Neuronal stem cell (in vitro differentiated cells): ENCODE measurements at regions not wholly inside any gene's neighbourhood (a gene's known extent, or its start where the extent isn't known, plus 50 kb on each side); places are given as distances from the start of the nearest gene placed in this dataset.
A peak's percentile ranks its signal among the peaks of the same experiment; 100 is the strongest.

Source experiments
- DNase-seq: peaks from one replicate; pipeline ENCODE4 v3.0.0-alpha.2; 2013; ENCODE audit warnings: low spot score
- H2AFZ ChIP-seq: one replicate; pipeline ENCODE4 v1.6.1; 2013; ENCODE audit warnings: mild to moderate bottlenecking, low read length, inconsistent platforms
- H2AK5ac ChIP-seq: 2 replicates; pipeline ENCODE4 v1.6.1; 2013; ENCODE audit warnings: low read depth, mild to moderate bottlenecking, inconsistent platforms, low read length, moderate library complexity, mixed read lengths
- H2BK120ac ChIP-seq: 2 replicates; pipeline ENCODE4 v1.6.1; 2013; ENCODE audit warnings: low read depth, mild to moderate bottlenecking, inconsistent platforms, low read length, moderate library complexity, mixed read lengths
- H2BK12ac ChIP-seq: one replicate; pipeline ENCODE4 v1.6.1; 2013; ENCODE audit warnings: low read length, inconsistent platforms
- H2BK15ac ChIP-seq: 2 replicates; pipeline ENCODE4 v1.6.1; 2013; ENCODE audit warnings: mild to moderate bottlenecking, low read length, inconsistent platforms, mixed read lengths
- H2BK5ac ChIP-seq: one replicate; pipeline ENCODE4 v1.6.1; 2013; ENCODE audit warnings: inconsistent platforms, mild to moderate bottlenecking, low read length, moderate library complexity
- H3K14ac ChIP-seq: one replicate; pipeline ENCODE4 v1.6.1; 2013; ENCODE audit warnings: low read length, inconsistent platforms
- H3K18ac ChIP-seq: 2 replicates; pipeline ENCODE4 v1.6.1; 2013; ENCODE audit warnings: low read length, inconsistent platforms
- H3K23ac ChIP-seq: 2 replicates; pipeline ENCODE4 v1.6.1; 2013; ENCODE audit warnings: low read depth, mild to moderate bottlenecking, mixed read lengths, low read length, inconsistent platforms; ENCODE audit not compliant: poor library complexity
- H3K27ac ChIP-seq: replicated peaks from 3 replicates; pipeline ENCODE4 v1.5.1; 2013; ENCODE audit warnings: low read length, inconsistent platforms
- H3K27me3 ChIP-seq, 3 experiments: 2 replicates each; pipeline ENCODE4 v1.6.1; 2013; ENCODE audit warnings: low read length in 3 of 3, mild to moderate bottlenecking in 2 of 3, inconsistent platforms in 1 of 3, low read depth in 1 of 3, mixed read lengths in 1 of 3, moderate library complexity in 1 of 3; ENCODE audit not compliant: control insufficient read depth in 3 of 3, insufficient read depth in 3 of 3
- H3K36me3 ChIP-seq, 2 donors: replicated peaks in 1 of 2; 2 replicates each; pipeline ENCODE4 v1.6.1; 2013; ENCODE audit warnings: low read length in 2 of 2; ENCODE audit not compliant: control insufficient read depth in 2 of 2, insufficient read depth in 2 of 2
- H3K4ac ChIP-seq: 2 replicates; pipeline ENCODE4 v1.6.1; 2013; ENCODE audit warnings: inconsistent platforms, mild to moderate bottlenecking, low read length, moderate library complexity
- H3K4me1 ChIP-seq, 2 donors: 1 replicate in 1 of 2; 2 replicates in 1 of 2; pipeline ENCODE4 v1.6.1; 2013; ENCODE audit warnings: low read length in 2 of 2, low read depth in 1 of 2; ENCODE audit not compliant: control insufficient read depth in 2 of 2, insufficient read depth in 1 of 2
- H3K4me2 ChIP-seq: one replicate; pipeline ENCODE4 v1.6.1; 2013; ENCODE audit warnings: mild to moderate bottlenecking, low read length, inconsistent platforms; ENCODE audit not compliant: insufficient read depth, poor library complexity, severe bottlenecking
- H3K4me3 ChIP-seq, 2 donors: 2 replicates each; pipeline ENCODE4 v1.5.1; 2013; ENCODE audit warnings: low read length in 2 of 2, mild to moderate bottlenecking in 2 of 2, inconsistent platforms in 1 of 2, moderate library complexity in 1 of 2
- H3K79me1 ChIP-seq: one replicate; pipeline ENCODE4 v1.6.1; 2013; ENCODE audit warnings: low read depth, mild to moderate bottlenecking, inconsistent platforms, low read length, moderate library complexity
- H3K9ac ChIP-seq: one replicate; pipeline ENCODE4 v1.6.1; 2013; ENCODE audit warnings: mild to moderate bottlenecking, low read depth, low read length, inconsistent platforms; ENCODE audit not compliant: poor library complexity
- H3K9me3 ChIP-seq, 2 donors: replicated peaks in 1 of 2; 2 replicates each; pipeline versions ENCODE3 to v1.6.1; 2013; ENCODE audit warnings: low read length in 2 of 2, mild to moderate bottlenecking in 2 of 2, inconsistent platforms in 1 of 2, low read depth in 1 of 2, mixed read lengths in 1 of 2, moderate library complexity in 1 of 2; ENCODE audit not compliant: control insufficient read depth in 2 of 2, insufficient read depth in 1 of 2
- H4K8ac ChIP-seq: one replicate; pipeline ENCODE4 v1.6.1; 2013; ENCODE audit warnings: low read depth, mild to moderate bottlenecking, inconsistent platforms, low read length, moderate library complexity
- H4K91ac ChIP-seq: one replicate; pipeline ENCODE4 v1.6.1; 2013; ENCODE audit warnings: low read length, low read depth, mild to moderate bottlenecking, inconsistent platforms; ENCODE audit not compliant: poor library complexity
- WGBS, 2 donors: extraction: QIAGEN DNeasy Blood & Tissue Kit; methylation state at CpG; one replicate each; pipeline ENCODE4 v1.1.7; 2013; ENCODE audit warnings: missing lambda C conversion rate in 2 of 2, mixed read lengths in 1 of 2; ENCODE audit not compliant: insufficient read length in 2 of 2, insufficient replicate concordance in 1 of 2; ENCODE audit errors: extremely low coverage in 2 of 2; 5-methylcytosine and 5-hydroxymethylcytosine counted together

DNA sequence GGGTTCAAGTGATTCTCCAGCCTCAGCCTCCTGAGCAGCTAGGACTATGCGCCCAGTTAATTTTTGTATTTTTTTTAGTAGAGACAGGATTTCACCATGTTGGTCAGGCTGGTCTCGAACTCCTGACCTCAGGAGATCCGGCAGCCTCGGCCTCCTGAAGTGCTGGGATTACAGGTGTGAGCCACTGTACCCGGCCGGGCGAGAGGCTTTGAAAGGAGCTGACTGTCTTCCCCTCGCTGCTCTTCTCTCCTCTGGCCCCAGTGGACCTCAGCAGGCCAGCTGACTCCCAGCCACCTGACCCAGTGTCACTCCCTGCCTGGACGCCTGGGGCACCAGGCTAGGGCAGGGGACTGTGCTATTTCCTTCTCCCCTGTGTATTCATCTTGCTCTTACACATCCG is 89.5 kb upstream of the ANKRD55 start:
- H3K9me3 ChIP-seq, result no peaks in the 10 kb centered on the region
- peaks cover 0 to 9% of the 10 kb centered on the region in 2 donors for H3K4me1 ChIP-seq
- no peak overlapping the region for H3K4me3 ChIP-seq
- H2AK5ac ChIP-seq, result no peak overlapping the region
- WGBS, 2 donors, result no CpG with 5 or more reads among the region's 10 CpGs
- H3K14ac ChIP-seq, result no peak overlapping the region
- H3K23ac ChIP-seq, result no peak overlapping the region
- no peak overlapping the region for H3K27ac ChIP-seq
- DNase-seq, result no peak
- H4K8ac ChIP-seq, result no peak overlapping the region
- no peaks in the 10 kb centered on the region for H3K36me3 ChIP-seq
- H3K27me3 ChIP-seq, result no peaks in the 10 kb centered on the region
- no peak overlapping the region for H2BK120ac ChIP-seq
- no peak overlapping the region for H2BK5ac ChIP-seq
- no peak overlapping the region for H4K91ac ChIP-seq
- H3K4me2 ChIP-seq, result no peak overlapping the region
- no peaks in the 10 kb centered on the region for H3K79me1 ChIP-seq
- H3K18ac ChIP-seq, result no peak overlapping the region
- no peak overlapping the region for H2BK15ac ChIP-seq
- no peak overlapping the region for H2BK12ac ChIP-seq
- H2AFZ ChIP-seq, result no peak overlapping the region
- no peak overlapping the region for H3K9ac ChIP-seq
- H3K4ac ChIP-seq, result no peak overlapping the region

DNA sequence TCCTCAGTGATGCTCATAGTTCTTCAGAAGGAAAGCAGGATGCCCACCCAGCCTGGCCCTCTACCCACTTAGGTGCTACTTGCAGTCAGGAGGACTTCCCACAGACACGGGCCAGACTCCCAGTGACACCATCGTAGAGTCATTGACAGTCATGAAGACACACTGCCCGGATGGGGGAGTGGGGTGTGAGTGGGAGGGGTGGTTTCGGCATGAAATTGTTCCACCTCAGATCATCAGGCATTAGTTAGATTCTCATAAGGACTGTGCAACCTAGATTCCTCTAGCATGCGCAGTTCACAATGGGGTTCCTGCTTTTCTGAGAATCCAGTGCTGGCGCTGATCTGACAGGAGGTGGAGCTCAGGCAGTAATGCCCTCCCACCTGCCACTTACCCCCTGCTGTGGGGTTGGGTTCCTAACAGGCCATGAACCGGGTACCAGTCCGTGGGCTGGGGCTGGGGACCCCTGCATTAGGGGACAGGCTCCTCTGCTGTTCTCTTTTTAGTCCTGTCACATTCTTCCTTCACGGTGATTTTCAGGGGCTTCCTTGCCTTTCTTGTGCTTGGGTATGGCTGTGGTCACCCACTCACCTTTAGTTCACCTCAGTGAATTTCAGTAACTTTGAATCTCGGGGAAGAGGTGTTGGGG is 88.2 kb upstream of the ANKRD55 start:
- H3K14ac ChIP-seq, result no peak overlapping the region
- H2AK5ac ChIP-seq, result no peak overlapping the region
- H3K4ac ChIP-seq, result no peak overlapping the region
- no peak overlapping the region for H3K9ac ChIP-seq
- H3K4me3 ChIP-seq, result no peak overlapping the region
- no peak overlapping the region for H4K91ac ChIP-seq
- H3K36me3 ChIP-seq, result no peaks in the 10 kb centered on the region
- no peak overlapping the region for H4K8ac ChIP-seq
- no peak for DNase-seq
- no peaks in the 10 kb centered on the region for H3K27me3 ChIP-seq
- H3K4me1 ChIP-seq, result no peaks in the 10 kb centered on the region
- whole genome bisulfite sequencing, 2 donors, result no CpG with 5 or more reads among the region's 10 CpGs
- H3K18ac ChIP-seq, result no peak overlapping the region
- no peak overlapping the region for H2BK5ac ChIP-seq
- no peak overlapping the region for H3K23ac ChIP-seq
- no peak overlapping the region for H3K4me2 ChIP-seq
- no peaks in the 10 kb centered on the region for H3K9me3 ChIP-seq
- H2BK15ac ChIP-seq, result peak overlapping the region; percentile 13
- no peak overlapping the region for H3K27ac ChIP-seq
- H2BK120ac ChIP-seq, result no peak overlapping the region
- H2BK12ac ChIP-seq, result no peak overlapping the region
- no peak overlapping the region for H2AFZ ChIP-seq
- H3K79me1 ChIP-seq, result no peaks in the 10 kb centered on the region

DNA sequence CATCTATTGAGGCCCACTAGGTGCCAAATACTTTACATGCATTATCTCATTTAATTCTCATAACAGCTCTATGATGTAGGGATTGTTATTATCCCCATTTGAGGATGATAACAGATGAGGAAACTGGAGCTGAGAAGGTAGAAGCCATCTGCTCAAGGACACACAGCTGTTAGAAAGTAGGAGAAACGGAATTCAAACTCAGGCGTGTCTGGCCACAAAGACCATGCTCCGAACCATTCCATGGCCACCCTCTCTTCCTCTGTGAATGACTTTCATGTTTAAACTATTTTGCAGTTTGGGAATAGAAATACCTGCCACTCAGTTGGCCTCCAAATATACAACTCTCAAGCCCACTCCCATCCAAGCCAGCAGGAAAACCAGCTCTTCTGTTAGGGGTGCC is 87.6 kb upstream of the ANKRD55 start:
- Histone ChIP-seq H3K36me3 (no peaks in the 10 kb centered on the region), H3K9ac (no peak overlapping the region), H3K14ac (no peak overlapping the region), H3K27ac (no peak overlapping the region), H2BK120ac (no peak overlapping the region), H3K23ac (no peak overlapping the region), H2BK15ac (no peak overlapping the region), H3K4me3 (no peak overlapping the region), H3K9me3 (no peaks in the 10 kb centered on the region), H3K4me2 (no peak overlapping the region), H3K27me3 (no peaks in the 10 kb centered on the region), H3K18ac (no peak overlapping the region), H2BK5ac (no peak overlapping the region), H3K4me1 (no peaks in the 10 kb centered on the region), H4K8ac (no peak overlapping the region), H4K91ac (no peak overlapping the region), H3K79me1 (no peaks in the 10 kb centered on the region), H2AK5ac (no peak overlapping the region), H2AFZ (no peak overlapping the region), H3K4ac (no peak overlapping the region), H2BK12ac (no peak overlapping the region)
- DNase-seq, result no peak
- no CpG with 5 or more reads among the region's 3 CpGs for whole genome bisulfite sequencing, 2 donors

DNA sequence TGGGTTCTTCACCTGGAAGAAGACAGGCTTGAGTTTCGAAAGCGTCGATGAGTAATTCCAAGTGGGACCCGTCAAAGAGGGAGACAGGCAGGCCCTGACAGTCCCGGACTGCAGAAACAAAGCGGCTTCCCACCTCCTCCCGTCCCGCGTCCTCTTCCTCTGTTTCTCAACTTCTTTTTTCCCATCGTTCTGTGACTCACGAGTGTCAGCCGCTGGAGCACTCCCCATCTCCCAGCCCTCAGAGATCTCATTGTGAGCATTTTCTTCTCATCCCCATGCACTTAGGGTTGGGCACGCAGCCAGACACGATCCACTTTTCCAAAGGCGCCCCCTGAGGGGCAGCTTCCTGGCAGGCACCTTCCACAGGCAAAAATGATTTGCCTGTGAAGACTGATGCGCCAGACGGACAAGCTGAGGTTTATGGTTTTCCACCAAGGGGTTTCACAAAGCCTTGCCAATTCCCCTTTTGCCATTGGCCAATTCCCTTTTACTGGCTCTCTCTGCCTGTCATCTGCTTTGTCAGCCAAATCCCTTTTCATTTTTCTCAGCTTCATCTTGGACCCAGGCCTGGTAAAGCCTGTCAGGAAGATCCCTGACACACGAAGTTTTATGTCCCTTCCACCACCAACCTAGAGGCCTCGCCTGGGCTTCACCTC is 86.5 kb upstream of the ANKRD55 start:
- H3K14ac ChIP-seq, result no peak overlapping the region
- H4K91ac ChIP-seq, result no peak overlapping the region
- H3K36me3 ChIP-seq, result no peaks in the 10 kb centered on the region
- no peak overlapping the region for H2BK12ac ChIP-seq
- no peak overlapping the region for H3K9ac ChIP-seq
- no peak for DNase-seq
- H3K4me1 ChIP-seq, result no peaks in the 10 kb centered on the region
- no peak overlapping the region for H2BK120ac ChIP-seq
- H2AFZ ChIP-seq, result no peak overlapping the region
- no peaks in the 10 kb centered on the region for H3K9me3 ChIP-seq
- no peak overlapping the region for H2AK5ac ChIP-seq
- no peak overlapping the region for H3K4ac ChIP-seq
- no peaks in the 10 kb centered on the region for H3K79me1 ChIP-seq
- no peaks in the 10 kb centered on the region for H3K27me3 ChIP-seq
- H3K4me3 ChIP-seq, result no peak overlapping the region
- no peak overlapping the region for H2BK15ac ChIP-seq
- H2BK5ac ChIP-seq, result no peak overlapping the region
- H3K18ac ChIP-seq, result no peak overlapping the region
- H3K23ac ChIP-seq, result no peak overlapping the region
- no peak overlapping the region for H3K27ac ChIP-seq
- WGBS, 2 donors, result no CpG with 5 or more reads among the region's 19 CpGs
- H4K8ac ChIP-seq, result no peak overlapping the region
- no peak overlapping the region for H3K4me2 ChIP-seq
